ENCODE measurements at regions not wholly inside any gene's neighbourhood (a gene's known extent, or its start where the extent isn't known, plus 50 kb on each side); places are given as distances from the start of the nearest gene placed in this dataset.

- TF ChIP-seq TAF1 (IDR thresholded peaks at IDR 0.05; ENCODE audit: borderline replicate concordance, insufficient read depth, low read length), result no peak
- TF ChIP-seq FOXP2 (optimal IDR thresholded peaks at IDR 0.05; ENCODE audit: borderline replicate concordance, extremely low read depth, extremely low read length, insufficient read depth), result no peak
- TF ChIP-seq REST (IDR thresholded peaks at IDR 0.05; ENCODE audit: insufficient read depth in 1 of 2, low read depth in 2 of 2, low read length in 2 of 2), result no peak
- TF ChIP-seq SIN3A (IDR thresholded peaks at IDR 0.05; ENCODE audit: borderline replicate concordance, insufficient read depth, low read length), result no peak
- TF ChIP-seq POLR2AphosphoS5 (IDR thresholded peaks at IDR 0.05; ENCODE audit: low read depth, low read length), result no peak
These were observed 435.1 kb downstream of the IRS2 start for GRCh38 chr13:109351236-109351635.

GRCh38 chr13:109348519-109349258 is 437.7 kb downstream of the IRS2 start:
- no peak for TF ChIP-seq POLR2AphosphoS5 (IDR thresholded peaks at IDR 0.05; ENCODE audit: low read depth, low read length)
- no peak for TF ChIP-seq TAF1 (IDR thresholded peaks at IDR 0.05; ENCODE audit: borderline replicate concordance, insufficient read depth, low read length)
- no peak for TF ChIP-seq REST (IDR thresholded peaks at IDR 0.05; ENCODE audit: insufficient read depth in 1 of 2, low read depth in 2 of 2, low read length in 2 of 2)
- no peak for TF ChIP-seq FOXP2 (optimal IDR thresholded peaks at IDR 0.05; ENCODE audit: borderline replicate concordance, extremely low read depth, extremely low read length, insufficient read depth)

DNA sequence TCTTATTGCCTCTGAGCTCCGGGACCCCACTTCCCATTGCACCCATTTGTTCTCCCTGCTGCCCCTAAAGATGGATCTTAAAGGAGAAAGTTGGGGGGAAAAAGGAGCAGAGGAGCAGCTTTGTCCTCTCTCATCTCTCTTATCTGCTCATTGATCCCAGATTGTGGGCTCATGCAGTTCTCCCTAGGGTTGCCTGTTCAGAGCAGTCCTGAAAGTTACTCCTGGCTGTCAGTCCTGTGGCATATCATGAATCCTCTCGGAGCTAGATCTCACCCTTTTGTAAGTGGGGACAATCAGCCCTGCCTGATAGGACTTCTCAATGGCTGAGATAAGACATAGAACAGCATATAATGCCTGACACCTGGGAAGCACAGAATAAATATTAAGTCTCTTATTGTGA is 440.3 kb downstream of the IRS2 start:
- TF ChIP-seq SIN3A (IDR thresholded peaks at IDR 0.05; ENCODE audit: borderline replicate concordance, insufficient read depth, low read length), result no peak
- TF ChIP-seq TAF1 (IDR thresholded peaks at IDR 0.05; ENCODE audit: borderline replicate concordance, insufficient read depth, low read length), result no peak
- TF ChIP-seq FOXP2 (optimal IDR thresholded peaks at IDR 0.05; ENCODE audit: borderline replicate concordance, extremely low read depth, extremely low read length, insufficient read depth), result no peak
- no peak for TF ChIP-seq POLR2AphosphoS5 (IDR thresholded peaks at IDR 0.05; ENCODE audit: low read depth, low read length)
- no peak for TF ChIP-seq REST (IDR thresholded peaks at IDR 0.05; ENCODE audit: insufficient read depth in 1 of 2, low read depth in 2 of 2, low read length in 2 of 2)

GRCh38 chr13:109345433-109345941 is 440.9 kb downstream of the IRS2 start:
- TF ChIP-seq SIN3A (IDR thresholded peaks at IDR 0.05; ENCODE audit: borderline replicate concordance, insufficient read depth, low read length) (no peak), POLR2AphosphoS5 (IDR thresholded peaks at IDR 0.05; ENCODE audit: low read depth, low read length) (no peak), TAF1 (IDR thresholded peaks at IDR 0.05; ENCODE audit: borderline replicate concordance, insufficient read depth, low read length) (no peak), REST (IDR thresholded peaks at IDR 0.05; ENCODE audit: insufficient read depth in 1 of 2, low read depth in 2 of 2, low read length in 2 of 2) (no peak), FOXP2 (optimal IDR thresholded peaks at IDR 0.05; ENCODE audit: borderline replicate concordance, extremely low read depth, extremely low read length, insufficient read depth) (no peak)
